ENCODE measurements at regions not wholly inside any gene's neighbourhood (a gene's known extent, or its start where the extent isn't known, plus 50 kb on each side); places are given as distances from the start of the nearest gene placed in this dataset.
A peak's percentile ranks its signal among the peaks of the same experiment; 100 is the strongest.

DNA sequence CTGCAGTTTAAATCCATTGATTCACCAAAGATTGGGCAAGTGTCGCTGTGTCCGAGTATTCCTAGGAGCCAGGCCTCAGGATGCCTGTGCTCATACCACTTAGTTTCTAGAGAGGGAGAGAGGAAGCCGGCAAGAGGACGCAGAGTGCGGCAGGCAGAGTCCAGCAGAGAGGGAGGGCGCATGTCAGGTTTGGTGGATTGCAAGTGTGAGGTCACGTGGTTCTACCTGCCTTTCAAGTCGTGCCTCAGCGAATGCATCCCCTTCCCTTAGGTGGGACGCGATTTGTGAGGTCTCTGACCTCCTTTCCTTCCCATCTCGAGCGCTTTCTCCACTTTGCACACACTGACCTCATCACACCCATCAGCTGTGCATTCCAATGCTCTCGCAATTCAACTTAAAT is 188.1 kb downstream of the TMEM18 start:
- DNase-seq (ENCODE audit: low read depth in 2 of 2, low spot score in 1 of 2): no peak

DNA sequence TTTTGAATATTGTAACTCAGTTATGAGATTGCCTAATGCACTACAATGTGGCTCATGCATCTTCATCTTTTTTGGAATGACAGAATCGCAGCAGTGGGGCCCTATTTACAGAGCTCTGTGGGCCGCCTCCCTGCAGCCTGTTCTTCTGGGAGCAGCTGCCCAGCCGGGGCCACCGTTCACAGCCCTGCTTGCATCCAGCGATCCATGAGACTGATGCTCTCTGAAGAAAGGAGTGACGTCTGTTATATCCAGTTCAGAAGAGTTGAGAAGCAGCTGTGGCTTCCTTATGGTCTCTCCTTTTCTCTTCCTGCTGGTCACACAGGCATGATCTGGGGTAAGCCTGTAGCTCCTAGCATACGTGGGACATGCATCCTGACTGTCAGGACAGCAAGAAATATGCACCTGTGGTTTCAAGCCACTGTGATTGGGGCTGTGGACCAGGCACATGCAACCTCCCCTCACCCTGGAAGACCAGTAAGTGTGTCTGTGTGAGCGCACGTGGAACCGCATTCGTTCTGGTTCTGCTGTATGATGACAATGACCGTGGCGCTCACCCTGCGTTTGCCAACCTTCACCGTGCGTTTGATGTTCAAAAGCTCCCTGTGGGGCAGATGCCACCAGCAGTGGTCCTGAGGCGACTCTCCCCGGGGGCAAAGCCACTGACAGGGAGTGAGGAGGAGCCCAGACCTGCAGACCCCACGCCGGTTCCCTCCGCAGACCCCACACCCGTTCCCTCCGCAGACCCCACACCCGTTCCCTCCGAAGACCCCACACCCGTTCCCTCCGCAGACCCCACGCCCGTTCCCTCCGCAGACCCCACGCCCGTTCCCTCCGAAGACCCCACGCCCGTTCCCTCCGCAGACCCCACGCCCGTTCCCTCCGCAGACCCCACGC is 189.8 kb downstream of the TMEM18 start:
- DNase-seq (ENCODE audit: low read depth in 2 of 2, low spot score in 1 of 2): no peak

DNA sequence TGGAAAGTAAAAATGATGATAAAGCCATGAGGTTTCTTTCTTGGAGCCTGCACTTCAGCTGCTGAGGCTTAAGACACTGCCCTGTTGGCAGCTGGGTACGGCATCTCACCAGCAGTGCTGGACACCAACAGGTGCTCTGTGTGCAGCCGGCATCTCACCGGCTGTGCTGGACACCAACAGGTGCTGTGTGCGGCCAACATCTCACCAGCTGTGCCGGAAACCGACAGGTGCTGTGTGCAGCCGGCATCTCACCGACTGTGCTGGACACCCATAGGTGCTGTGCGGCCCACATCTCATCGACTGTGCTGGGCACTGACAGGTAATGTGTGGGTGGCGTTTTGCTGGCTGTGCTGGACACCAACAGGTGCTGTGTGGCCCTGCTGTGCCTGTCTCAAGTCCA is 190.8 kb downstream of the TMEM18 start:
- no peak for DNase-seq (ENCODE audit: low read depth in 2 of 2, low spot score in 1 of 2)

DNA sequence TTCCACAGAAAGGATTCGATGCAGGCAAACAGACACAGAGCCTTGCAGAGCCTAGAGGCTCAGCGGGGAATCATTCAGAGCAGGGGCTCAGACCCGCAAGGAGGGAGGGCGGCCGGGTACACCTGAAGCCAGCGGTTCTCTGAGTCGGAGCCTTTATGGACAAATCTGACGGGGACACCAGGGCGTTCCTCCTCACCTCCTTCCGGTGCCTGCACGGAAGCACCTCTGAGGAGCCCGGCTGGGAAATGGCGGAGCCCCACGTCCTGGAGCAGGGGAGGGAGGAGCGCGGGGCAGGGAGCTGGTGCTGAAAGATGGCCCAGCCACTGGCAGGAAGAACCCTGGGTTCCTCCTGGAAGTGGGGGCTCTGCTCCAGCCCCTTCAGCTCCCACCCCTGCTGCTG is 193.5 kb upstream of the ALKAL2 start:
- DNase-seq (ENCODE audit: low read depth in 2 of 2, low spot score in 1 of 2): no peak

DNA sequence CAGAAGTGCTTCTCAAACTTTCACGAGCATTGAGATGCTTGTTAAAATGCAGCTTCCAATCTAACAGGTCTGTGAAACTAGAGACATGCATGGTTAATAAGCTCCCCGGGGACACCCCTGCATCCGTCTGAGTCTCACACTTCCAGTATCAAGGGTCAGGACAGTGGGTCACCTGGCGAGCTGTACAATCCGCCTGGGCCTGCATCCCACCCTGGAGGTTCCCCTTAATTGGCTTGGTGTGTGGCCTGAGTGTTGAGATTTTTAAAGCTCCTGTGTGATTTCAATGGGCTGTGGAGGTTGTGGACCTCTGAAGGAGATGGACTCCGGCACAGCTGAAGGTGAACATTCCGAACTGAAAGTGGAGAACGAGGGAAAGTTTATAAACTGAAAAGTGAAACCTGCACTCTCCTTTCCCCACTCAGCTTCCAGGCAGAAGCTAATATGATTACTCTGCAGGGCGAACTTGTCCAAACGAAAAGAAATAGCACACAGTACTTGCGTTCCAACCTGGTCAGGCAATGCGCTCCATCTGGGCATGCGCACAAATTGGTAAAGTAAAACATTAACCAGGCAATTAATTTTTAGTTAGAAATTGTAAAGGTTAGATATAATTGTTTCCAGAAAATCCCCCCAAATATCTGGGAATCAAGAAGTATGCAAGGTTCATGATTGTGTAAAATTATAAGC is 191.7 kb upstream of the ALKAL2 start:
- DNase-seq (ENCODE audit: low read depth in 2 of 2, low spot score in 1 of 2): no peak

DNA sequence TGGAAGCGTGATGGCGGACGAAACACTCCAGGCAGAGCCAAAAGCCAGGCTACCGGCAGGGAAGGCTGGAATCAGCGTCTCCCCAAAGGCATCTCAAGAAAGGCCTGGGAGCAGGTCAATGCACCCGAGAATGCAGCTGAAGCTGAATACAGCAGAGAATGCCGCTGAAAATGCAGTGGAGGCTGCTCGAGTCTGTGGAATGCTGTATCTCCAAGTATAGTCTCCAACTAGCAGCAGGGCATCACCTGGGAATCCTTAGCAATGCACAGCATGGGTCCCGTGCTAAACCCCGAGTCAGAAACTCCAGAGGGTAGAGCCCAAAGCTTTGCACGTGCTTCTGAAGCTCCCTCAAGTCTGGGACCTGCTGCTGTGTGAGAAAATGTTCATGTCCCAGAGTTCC is 191.1 kb upstream of the ALKAL2 start:
- DNase-seq (ENCODE audit: low read depth in 2 of 2, low spot score in 1 of 2): no peak

DNA sequence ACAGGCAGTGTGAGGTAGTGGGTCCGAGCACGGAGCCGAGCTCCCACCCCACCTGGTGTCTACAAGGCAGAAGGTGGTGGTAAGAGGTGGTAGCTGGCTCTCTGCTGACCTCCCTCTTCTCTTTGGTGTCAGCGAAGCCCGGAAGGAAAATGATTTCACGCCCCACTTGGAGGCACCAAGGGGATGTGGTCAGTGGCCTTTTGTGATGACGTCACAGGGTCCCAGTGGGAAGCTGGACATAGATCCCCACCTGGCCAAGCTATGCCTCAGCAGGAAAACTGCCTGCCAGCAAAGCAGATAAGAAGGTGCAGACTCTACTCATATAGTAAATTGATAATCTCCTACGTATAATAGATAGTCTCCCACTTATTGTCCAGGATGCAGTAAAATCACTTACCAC is 183.7 kb upstream of the ALKAL2 start:
- no peak for DNase-seq (ENCODE audit: low read depth in 2 of 2, low spot score in 1 of 2)

DNA sequence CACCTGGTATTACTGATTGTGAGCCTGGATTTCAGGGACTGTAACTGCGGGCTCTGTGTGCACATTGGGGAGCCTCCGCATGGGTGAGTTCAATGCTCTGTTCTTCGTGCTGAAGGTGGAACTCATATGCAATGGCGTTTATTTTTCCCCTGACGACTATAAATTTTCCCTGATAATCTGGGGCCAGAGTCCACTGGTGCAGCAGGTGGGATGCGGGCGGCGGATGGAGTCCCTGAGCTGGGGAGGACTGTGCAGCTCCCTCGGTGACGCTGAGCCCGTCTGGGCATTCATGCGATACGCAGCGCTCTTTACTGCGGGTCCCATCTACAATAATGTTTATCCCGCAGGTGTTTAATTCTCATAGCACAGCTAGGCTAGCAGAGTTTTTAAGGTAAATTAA is 181.6 kb upstream of the ALKAL2 start:
- no peak for DNase-seq (ENCODE audit: low read depth in 2 of 2, low spot score in 1 of 2)

DNA sequence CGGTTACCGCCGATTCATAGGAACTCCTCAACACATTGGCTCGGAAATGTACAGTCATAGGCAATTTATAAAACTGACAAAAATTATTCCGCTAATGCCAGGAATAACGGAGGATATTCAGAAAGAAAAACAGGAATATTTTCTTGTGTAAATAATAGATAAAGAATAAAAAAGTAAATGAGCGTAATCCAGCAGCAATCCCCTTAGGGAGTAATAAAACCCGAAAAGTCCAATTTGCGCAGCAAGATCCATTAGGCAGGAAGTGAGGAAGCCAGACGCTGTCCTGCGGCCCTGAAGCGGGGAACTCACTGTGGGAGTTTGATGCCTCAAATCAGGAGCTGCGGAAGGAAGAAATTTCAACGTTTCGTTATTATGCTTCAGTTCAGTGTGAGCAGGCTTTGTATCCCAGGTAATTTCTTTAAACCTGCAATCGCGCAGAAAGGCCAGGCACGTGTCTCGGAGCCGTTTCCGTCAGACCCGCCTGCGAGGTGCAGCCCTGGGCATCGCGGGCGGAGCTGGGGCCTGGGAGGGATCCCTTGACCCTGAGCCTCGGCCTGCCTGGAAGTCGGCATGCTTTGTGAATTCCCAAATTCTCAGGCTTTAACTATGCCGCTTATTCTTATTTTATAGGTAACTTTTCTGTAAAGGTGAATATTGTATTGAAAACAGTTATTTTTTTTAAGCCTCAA is 180.9 kb upstream of the ALKAL2 start:
- DNase-seq (ENCODE audit: low read depth in 2 of 2, low spot score in 1 of 2): no peak

DNA sequence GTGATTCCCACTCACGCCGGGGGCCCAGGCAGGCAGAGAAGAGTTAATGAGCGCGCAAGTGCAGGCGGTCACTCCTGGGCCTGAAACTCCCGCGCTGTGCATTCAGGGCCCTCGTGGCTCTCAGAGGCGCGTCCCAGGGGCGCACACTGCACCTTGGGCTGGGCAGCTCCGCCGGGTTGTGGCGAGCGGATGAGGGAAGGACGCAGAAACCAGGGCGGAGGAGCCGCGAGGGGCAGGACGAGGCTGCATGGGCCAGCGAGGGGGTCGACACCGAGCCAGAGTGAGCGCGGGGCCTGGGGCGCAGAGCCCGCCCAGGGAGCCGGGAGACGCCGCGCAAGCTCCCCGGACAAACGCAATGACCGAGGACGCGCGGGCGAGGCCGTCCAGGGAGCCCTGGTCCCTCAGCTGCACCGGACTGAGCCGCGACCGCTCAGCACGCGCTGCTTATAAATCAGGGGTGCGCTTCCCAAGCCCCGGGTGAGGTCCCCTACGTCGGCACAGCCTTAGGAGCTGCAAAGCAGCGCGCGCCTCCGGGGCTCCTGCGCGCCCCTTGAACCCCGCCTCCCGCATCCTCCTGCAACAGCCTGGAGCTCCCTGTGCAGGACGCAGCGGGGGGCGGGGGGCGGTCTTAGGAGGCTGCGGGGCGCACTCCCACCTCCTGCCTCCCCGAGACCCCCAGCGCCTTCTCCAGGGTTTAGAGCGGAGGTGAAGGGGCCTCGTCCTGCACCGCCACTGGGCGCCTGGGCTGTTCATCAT is 180.2 kb upstream of the ALKAL2 start:
- DNase-seq (ENCODE audit: low read depth in 2 of 2, low spot score in 1 of 2): no peak

DNA sequence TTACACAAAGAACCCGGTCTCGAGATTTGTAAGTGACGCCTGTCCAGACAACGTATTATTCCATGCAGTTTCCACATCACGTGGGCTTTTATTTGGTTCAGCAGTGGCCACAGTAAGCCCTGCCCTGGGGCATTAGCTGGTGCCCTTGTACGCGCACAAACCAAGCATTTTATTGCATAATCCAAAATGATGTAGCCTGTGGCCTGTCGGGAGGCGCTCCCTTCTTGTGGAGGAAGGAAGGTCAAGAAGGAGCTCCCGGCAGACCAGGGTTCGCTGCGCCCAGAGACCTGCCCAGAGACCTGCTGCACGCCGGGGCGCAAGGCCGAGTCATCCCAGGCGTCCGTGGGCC is 179.6 kb upstream of the ALKAL2 start:
- no peak for DNase-seq (ENCODE audit: low read depth in 2 of 2, low spot score in 1 of 2)

DNA sequence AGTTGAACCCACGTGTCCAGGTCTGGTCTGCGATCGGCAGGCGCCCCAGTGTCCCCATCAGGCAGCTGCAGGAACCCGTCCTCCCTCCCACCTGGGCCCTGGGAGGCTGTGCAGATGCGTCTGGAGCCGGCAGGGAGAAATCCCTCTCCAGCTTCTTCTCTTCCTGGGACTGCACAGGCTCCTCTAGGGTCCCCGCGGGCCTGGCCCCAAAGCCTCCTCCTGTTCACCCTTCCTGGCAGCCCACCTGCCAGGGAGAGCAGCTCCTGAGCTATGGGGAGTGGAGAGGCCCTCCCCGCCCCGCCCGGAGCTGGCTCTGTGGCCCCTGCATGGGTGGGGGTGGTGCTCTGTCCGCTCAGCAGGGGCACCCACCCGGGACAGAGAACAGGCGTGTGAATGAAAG is 179.2 kb upstream of the ALKAL2 start:
- no peak for DNase-seq (ENCODE audit: low read depth in 2 of 2, low spot score in 1 of 2)

DNA sequence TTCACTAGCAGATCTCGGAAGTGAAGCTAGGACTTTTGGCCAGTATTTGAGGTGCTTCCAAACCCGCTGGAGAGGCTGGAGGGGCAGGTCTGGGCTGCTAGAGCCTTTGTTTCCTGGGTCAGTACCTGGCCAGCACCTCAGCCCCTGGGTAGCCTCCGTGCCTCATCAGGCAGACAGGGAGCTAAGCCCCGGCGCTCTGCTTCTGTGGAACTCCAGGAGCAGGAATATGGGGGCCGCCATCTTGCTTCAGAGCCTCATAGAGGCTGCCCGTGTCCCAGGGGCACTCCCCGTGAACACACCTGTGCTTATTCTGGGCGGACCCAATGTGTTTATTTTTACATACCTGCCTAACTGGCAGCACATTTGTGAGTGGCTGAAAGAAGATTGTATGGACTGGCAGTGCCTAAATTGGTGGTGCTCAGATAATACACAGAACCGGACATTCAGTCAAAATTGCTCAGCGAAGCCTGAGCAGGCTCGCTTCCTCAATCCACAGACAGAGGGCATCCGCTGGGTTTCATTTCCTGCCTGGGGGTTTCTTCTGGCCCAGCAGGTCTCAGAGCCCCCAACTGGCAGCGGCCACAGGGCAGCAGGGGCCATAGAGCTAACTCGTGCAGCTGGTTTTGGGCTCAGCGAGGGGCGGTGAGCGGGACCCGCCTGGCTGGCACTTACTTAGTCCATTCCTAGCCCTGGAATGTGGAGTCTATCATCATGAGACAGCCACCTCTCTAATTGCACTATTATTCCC is 176.8 kb upstream of the ALKAL2 start:
- no peak for DNase-seq (ENCODE audit: low read depth in 2 of 2, low spot score in 1 of 2)

DNA sequence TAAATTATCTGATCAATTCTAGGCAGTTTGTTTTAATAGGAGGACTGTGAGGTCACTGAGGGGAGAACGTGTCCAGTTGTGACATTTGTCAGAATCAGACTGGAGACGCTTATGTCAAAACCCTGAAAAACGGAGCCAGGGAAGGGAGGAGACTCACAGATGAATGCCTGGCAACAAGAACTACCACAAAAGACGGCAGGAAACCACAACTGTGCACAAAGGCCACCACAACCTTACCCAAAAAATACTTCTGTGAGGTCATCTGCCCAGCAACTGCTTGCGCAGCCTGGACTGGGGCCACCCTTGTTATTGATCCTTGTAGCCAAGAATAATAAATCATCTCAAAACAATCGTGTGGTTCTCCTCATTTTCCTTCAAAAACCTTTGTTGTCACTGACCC is 173.0 kb upstream of the ALKAL2 start:
- DNase-seq (ENCODE audit: low read depth in 2 of 2, low spot score in 1 of 2): peak in 1 of 2 donors; percentile 10

DNA sequence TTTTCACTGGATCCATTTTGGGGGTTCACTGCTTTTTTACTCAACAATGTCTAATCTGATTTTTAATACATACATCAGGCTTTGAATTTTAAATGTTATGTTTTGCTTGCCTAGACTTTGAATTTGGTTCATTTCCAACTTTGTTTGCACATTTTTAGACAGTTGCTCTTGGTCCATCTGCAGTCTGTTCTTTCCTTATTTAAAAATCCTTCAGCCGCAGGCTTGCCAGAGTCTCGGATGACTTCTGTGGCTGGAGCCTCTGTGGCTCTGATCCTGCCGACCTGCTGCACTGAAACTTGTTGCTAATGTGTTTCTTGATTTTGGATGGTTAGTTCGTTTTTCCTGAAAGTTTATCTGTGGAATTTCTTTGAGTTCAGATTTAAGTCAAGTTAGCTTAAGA is 172.0 kb upstream of the ALKAL2 start:
- no peak for DNase-seq (ENCODE audit: low read depth in 2 of 2, low spot score in 1 of 2)

DNA sequence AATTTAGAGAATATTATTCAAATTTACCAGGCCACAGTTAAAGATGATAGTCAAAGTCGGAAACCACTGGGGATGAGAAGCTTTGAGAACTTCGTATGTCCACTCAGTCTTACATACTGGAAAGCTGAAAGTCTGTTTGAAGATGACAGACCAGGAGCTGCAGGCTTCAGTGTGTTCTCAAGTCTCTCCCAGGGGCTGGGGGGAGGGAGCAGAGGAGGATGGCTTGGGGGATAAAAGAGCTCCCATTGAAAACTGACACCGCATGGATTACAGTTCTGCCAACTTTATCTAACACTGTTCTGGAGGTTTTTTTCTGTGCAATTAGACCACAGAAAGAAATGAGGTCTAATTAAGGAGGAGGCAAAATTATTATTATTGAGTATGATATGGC is 170.5 kb upstream of the ALKAL2 start:
- DNase-seq (ENCODE audit: low read depth in 2 of 2, low spot score in 1 of 2): no peak

DNA sequence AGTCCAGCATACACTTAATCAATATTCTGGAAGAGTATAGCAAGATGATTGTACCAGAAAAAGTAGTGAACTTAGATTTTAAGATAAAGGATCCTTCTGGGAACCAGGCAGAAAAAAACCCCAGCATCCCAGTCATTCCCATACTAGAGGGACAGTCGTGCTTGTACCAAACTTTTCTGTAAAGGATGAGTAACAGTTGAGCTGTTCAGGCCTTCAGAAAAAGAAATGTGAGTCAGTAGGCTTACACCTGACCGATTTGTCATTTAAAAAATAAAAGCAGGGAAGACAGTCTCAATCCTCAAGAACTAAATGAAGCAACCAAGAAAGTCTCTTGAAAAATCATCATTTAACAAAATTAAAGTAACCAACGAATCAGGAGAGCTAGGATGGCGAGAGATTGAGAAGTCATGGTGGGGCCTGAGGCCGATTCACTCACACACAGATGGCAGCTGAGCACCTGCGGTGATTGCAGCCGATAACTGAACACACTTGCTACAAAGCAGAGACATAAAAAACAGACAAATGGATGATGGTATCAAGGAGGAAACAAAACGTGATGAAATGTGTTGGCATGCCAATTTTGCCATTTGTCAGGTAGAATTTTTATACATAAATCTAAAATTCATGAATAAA is 170.0 kb upstream of the ALKAL2 start:
- no peak for DNase-seq (ENCODE audit: low read depth in 2 of 2, low spot score in 1 of 2)

DNA sequence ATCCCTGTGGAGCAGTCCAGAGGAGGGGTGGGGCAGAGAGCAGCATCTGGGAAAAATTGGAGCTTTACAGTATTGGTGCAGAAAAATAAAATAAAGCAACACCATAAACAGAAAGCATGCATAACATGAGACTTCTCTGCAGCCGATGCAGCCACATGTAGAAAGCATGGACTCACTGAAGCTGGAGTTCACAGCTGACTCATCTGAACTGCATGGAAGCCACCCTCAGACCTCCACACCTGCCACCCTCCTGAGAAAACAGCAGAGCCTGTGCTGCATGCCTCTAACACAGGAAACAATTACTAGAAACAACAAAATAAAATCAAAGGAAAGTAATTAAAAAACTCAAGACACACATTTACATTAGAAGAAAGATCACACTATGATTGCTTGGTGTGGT is 169.4 kb upstream of the ALKAL2 start:
- no peak for DNase-seq (ENCODE audit: low read depth in 2 of 2, low spot score in 1 of 2)

DNA sequence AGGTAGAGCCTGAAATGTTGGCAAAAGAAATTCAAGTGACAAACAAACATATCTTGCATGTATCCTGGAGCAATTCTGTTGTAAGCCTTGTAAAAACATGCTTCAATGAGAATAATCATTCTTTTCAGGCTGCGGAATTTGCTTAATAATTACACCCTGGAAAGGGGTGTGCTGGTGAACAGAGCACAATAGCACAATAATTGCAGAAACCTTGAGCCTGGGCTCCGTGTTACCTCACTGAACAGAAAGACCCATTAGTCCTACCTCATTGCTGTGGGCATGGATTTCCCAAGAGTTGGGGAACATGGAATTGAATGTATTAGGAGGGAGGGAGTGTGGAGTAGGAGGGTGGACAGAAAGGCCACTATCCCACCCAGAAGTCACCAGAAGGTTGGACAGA is 168.0 kb upstream of the ALKAL2 start:
- DNase-seq (ENCODE audit: low read depth in 2 of 2, low spot score in 1 of 2): no peak

DNA sequence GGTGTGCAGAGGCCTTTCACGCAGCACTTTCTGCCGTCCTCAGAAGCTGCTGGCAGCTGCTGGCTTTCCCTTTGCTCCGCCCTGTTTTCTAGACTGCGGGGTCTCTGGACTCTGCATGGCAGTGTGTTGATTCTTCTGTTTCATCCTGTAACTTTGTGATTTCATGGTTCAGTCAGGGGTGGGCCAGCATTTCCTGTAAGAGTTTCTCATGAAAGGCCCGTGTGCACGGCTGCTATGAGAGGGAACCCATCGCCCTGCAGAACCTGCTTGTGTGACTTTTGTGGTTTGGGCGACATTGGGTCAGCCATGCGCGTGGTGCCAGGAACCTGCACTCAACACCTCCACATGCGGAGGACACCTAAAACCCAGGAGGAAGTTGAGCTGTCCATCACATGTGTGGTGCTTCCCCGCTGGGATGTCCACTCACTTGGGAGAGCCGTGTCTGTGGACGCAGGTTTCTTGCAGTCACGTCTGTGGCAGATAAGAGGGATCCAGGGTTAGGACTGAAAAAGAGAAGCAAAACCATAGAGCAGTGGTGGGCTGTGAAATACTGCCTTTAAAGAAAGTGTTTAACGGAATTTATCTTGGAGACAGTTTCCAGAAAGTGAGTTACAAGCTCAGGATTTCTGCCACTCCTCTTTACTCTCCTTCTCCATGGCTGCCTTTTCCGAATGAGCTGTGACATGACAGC is 167.3 kb upstream of the ALKAL2 start:
- no peak for DNase-seq (ENCODE audit: low read depth in 2 of 2, low spot score in 1 of 2)
